ENCODE measurements at regions not wholly inside any gene's neighbourhood (a gene's known extent, or its start where the extent isn't known, plus 50 kb on each side); places are given as distances from the start of the nearest gene placed in this dataset.

GRCh38 chr5:56323505-56323904 lies 90.4 kb upstream of the ANKRD55 start:
- TF ChIP-seq CTCF (conservative IDR thresholded peaks at IDR 0.05; ENCODE audit: low read length): no peak
- TF ChIP-seq EZH2phosphoT487 (IDR thresholded peaks at IDR 0.05; ENCODE audit: borderline replicate concordance): no peak

All from Loucy (cell line).